ENCODE measurements at regions not wholly inside any gene's neighbourhood (a gene's known extent, or its start where the extent isn't known, plus 50 kb on each side); places are given as distances from the start of the nearest gene placed in this dataset.

DNA sequence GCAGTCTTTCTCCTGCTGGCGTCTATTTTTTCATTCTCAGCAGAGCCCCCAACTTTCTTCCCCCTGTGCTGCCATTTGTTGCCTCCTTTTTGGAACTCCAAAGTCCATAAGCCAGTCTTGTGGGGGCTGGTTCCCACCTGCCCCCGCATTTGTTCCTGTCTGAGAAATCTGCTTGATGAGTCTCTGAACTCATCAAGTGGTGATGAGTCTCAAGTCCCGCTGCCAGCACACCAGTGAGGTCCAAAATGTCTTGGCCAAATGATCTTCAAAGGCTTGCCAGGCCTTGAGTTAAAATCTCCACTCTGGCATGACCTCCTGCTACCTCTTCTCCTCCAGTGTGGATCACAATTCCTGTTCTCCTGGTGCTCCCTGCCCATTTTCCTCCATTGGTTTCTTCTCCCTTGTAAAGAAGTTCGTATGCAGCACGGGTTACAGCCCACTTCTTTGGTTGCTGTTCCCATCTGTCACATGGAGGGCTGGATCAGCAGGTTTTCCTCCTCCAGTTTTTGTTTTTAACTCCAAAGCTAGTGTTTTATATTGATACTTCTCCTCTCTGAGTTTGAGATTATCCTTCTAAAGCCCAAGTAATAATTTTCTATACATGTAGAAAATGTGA is 72.7 kb upstream of the LIMCH1 start:
- H3K27ac ChIP-seq (ENCODE audit: insufficient read depth, low read depth, low read length, poor library complexity, severe bottlenecking): no peak overlapping the region
- peaks cover 3% of the 10 kb centered on the region for H3K4me1 ChIP-seq (ENCODE audit: control insufficient read depth, insufficient read depth, low read length)
- H3K4me3 ChIP-seq (ENCODE audit: insufficient read depth, low read depth, low read length): no peak overlapping the region
- 88 to 95% methylated on average over 5 of the region's 5 CpGs for WGBS, 2 experiments
- H3K36me3 ChIP-seq (ENCODE audit: control insufficient read depth, insufficient read depth, low read length): no peaks in the 10 kb centered on the region
- no peaks in the 10 kb centered on the region for H3K9me3 ChIP-seq (ENCODE audit: control insufficient read depth, low read length)
- H3K27me3 ChIP-seq (ENCODE audit: control insufficient read depth, insufficient read depth, low read length, poor library complexity, severe bottlenecking): no peaks in the 10 kb centered on the region

DNA sequence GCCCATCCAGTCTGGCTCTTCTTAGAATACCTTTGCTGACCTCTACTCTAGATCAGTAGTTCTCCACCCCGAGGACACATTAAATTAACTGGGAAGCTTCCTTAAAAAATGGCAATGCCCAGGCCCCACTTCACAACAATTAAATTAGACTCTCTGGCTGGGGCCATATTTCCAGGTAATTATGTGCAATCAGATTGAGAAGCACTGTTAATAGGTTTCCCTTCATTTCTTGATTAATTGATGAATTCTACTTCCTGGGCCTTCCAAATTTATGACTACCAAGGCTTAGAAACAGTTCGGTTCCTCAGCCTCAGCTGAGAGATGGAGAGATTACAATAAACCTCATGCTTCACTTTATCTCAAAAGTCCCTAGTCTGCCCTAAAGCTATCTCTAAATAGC is 71.7 kb upstream of the LIMCH1 start:
- Histone ChIP-seq H3K27me3 (ENCODE audit: control insufficient read depth, insufficient read depth, low read length, poor library complexity, severe bottlenecking) (no peaks in the 10 kb centered on the region), H3K9me3 (ENCODE audit: control insufficient read depth, low read length) (no peaks in the 10 kb centered on the region), H3K4me3 (ENCODE audit: insufficient read depth, low read depth, low read length) (no peak overlapping the region), H3K4me1 (ENCODE audit: control insufficient read depth, insufficient read depth, low read length) (peaks cover 3% of the 10 kb centered on the region), H3K27ac (ENCODE audit: insufficient read depth, low read depth, low read length, poor library complexity, severe bottlenecking) (no peak overlapping the region), H3K36me3 (ENCODE audit: control insufficient read depth, insufficient read depth, low read length) (no peaks in the 10 kb centered on the region)
- WGBS, 2 experiments: 93 to 96% methylated on average over 2 of the region's 2 CpGs

DNA sequence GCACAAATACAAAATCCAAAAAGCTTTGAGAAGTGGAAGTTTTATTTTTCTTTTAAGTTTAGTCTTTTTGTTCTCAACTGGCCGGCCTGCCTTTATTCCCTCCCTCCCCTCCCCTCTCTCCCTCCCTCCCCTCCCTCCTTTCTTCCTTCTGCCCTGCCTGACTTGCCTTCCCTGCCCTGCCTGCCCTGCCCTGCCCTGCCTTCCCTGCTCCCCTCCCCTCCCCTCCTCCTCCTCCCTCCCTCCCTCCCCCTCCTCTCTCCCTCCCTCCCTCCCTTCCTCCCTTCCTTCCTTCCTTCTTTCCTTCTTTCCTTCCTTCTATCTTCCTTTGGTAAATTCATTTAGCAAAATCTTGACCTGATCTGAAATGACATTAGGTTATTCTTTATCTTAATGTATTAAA is 69.8 kb upstream of the LIMCH1 start:
- WGBS, 2 experiments: 14 to 25% methylated on average over 1 of the region's 1 CpG
- H3K36me3 ChIP-seq (ENCODE audit: control insufficient read depth, insufficient read depth, low read length): no peaks in the 10 kb centered on the region
- peaks cover 3% of the 10 kb centered on the region for H3K4me1 ChIP-seq (ENCODE audit: control insufficient read depth, insufficient read depth, low read length)

DNA sequence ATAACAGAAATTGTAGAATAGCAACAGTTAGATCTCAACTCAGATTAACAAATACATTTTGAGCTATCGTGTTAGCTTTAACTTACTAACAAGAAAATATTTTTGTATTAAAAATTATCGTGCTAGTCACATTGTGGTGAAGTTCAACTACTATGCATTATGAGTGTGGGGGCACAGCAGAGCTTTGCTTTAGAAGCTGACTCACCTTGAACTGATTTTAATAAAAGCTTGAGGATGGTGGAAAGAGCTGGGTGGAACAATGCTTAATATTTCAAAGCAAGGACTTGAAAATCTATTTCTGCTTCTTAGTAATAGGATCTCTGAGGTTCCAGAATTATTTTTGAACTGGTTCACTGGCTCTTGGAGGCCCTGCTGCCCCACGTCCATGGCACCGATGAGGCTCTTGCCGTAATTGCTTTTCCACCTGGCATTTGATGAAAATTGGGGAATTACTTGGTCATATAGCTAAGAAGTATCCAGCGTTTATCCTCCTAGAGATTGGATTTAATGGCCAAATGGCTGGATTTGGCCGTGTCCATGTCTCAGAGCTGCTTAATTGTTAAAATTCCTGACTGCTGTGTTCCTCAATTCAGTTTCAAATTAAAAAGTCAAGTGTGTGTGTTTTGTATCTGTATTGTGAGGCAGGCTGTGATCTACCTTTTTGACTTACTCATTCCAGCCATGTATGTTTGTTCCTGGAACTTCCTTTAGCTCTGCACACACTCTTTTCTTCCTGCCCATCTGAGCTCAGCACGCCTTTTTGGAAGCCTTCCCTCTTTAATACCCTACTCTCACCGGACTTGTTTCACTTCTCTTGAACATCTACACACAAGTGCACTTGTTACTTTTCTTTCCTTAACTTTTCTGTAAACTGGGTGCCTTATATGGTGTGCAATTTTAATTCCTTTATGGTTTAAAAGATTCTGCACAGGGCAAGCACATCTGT is 66.6 kb upstream of the LIMCH1 start:
- H3K4me3 ChIP-seq (ENCODE audit: insufficient read depth, low read depth, low read length): no peak overlapping the region
- H3K9me3 ChIP-seq (ENCODE audit: control insufficient read depth, low read length): no peaks in the 10 kb centered on the region
- WGBS, 2 experiments: 91 to 94% methylated on average over 8 to 9 of the region's 9 CpGs
- H3K27me3 ChIP-seq (ENCODE audit: control insufficient read depth, insufficient read depth, low read length, poor library complexity, severe bottlenecking): no peaks in the 10 kb centered on the region
- H3K36me3 ChIP-seq (ENCODE audit: control insufficient read depth, insufficient read depth, low read length): no peaks in the 10 kb centered on the region
- H3K27ac ChIP-seq (ENCODE audit: insufficient read depth, low read depth, low read length, poor library complexity, severe bottlenecking): no peak overlapping the region
- peaks cover 3% of the 10 kb centered on the region for H3K4me1 ChIP-seq (ENCODE audit: control insufficient read depth, insufficient read depth, low read length)

More for the DNA sequence above, 69.8 kb upstream of the LIMCH1 start:
- no peak overlapping the region for H3K27ac ChIP-seq (ENCODE audit: insufficient read depth, low read depth, low read length, poor library complexity, severe bottlenecking)
- no peak overlapping the region for H3K4me3 ChIP-seq (ENCODE audit: insufficient read depth, low read depth, low read length)
- no peaks in the 10 kb centered on the region for H3K9me3 ChIP-seq (ENCODE audit: control insufficient read depth, low read length)
- no peaks in the 10 kb centered on the region for H3K27me3 ChIP-seq (ENCODE audit: control insufficient read depth, insufficient read depth, low read length, poor library complexity, severe bottlenecking)

DNA sequence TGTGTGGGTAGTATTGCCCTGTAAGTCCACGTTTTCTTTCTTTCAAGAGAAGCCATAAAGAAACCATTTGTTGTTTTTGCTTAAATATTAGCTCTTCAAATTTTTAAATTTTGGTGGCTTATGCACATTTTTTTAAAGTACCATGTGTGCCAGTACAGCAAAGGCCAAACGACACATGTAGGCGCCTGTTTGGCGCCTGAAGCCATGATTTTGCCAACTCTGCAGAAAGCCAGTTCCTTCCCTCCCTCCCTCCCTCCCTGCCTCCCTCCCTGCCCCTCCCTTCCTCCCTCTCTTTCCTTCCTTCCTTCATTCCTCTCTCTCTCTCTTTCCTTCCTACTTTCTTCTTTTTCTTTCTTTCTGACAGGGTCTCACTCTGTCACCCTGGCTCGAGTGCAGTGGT is 65.9 kb upstream of the LIMCH1 start:
- no peaks in the 10 kb centered on the region for H3K36me3 ChIP-seq (ENCODE audit: control insufficient read depth, insufficient read depth, low read length)
- H3K27ac ChIP-seq (ENCODE audit: insufficient read depth, low read depth, low read length, poor library complexity, severe bottlenecking): no peak overlapping the region
- H3K9me3 ChIP-seq (ENCODE audit: control insufficient read depth, low read length): no peaks in the 10 kb centered on the region
- peaks cover 4% of the 10 kb centered on the region for H3K4me1 ChIP-seq (ENCODE audit: control insufficient read depth, insufficient read depth, low read length)
- H3K27me3 ChIP-seq (ENCODE audit: control insufficient read depth, insufficient read depth, low read length, poor library complexity, severe bottlenecking): no peaks in the 10 kb centered on the region
- H3K4me3 ChIP-seq (ENCODE audit: insufficient read depth, low read depth, low read length): no peak overlapping the region
- WGBS, 2 experiments: 95 to 97% methylated on average over 5 of the region's 5 CpGs

DNA sequence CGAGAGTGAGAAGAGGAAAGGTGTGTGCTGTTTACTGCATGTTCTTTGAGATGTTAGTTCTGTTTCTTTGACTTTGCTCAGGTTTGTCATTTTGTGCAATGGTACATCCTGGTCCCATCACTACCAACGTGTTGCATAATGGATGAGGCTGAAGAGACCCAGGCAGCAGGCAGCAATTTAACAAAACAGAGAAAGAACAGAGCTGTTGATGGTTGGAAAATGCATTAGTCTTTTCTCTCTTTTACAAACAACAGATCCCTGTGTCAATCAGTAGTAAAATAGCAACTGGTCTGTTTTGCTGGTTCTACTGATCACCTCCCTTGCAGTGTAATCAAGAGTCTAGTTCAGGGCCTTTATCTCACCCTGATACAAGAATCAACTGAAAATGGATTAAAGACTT is 64.8 kb upstream of the LIMCH1 start:
- H3K4me1 ChIP-seq (ENCODE audit: control insufficient read depth, insufficient read depth, low read length): peaks cover 9% of the 10 kb centered on the region
- no peaks in the 10 kb centered on the region for H3K36me3 ChIP-seq (ENCODE audit: control insufficient read depth, insufficient read depth, low read length)
- no peak overlapping the region for H3K27ac ChIP-seq (ENCODE audit: insufficient read depth, low read depth, low read length, poor library complexity, severe bottlenecking)
- no peaks in the 10 kb centered on the region for H3K9me3 ChIP-seq (ENCODE audit: control insufficient read depth, low read length)
- H3K27me3 ChIP-seq (ENCODE audit: control insufficient read depth, insufficient read depth, low read length, poor library complexity, severe bottlenecking): no peaks in the 10 kb centered on the region
- no peak overlapping the region for H3K4me3 ChIP-seq (ENCODE audit: insufficient read depth, low read depth, low read length)
- 69 to 82% methylated on average over 2 of the region's 2 CpGs for WGBS, 2 experiments

DNA sequence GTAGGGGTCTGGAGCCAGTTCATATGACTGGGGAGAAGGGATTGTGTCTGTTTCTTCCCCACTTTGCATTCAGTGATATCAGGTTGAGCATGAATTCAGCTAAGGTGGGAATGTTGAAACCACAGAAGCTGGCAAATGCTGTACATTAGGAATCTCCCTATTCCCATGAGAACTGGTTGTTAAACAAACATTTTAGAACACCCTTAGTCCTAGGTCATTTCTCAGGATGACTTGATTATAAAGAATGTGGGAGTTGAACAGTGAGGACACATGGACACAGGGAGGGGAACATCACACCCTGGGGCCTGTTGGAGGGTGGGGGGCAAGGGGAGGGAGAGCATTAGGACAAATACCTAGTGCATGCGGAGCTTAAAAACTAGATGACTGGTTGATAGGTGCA is 62.6 kb upstream of the LIMCH1 start:
- no peaks in the 10 kb centered on the region for H3K36me3 ChIP-seq (ENCODE audit: control insufficient read depth, insufficient read depth, low read length)
- H3K4me1 ChIP-seq (ENCODE audit: control insufficient read depth, insufficient read depth, low read length): peaks cover 6% of the 10 kb centered on the region
- no peaks in the 10 kb centered on the region for H3K9me3 ChIP-seq (ENCODE audit: control insufficient read depth, low read length)
- H3K27ac ChIP-seq (ENCODE audit: insufficient read depth, low read depth, low read length, poor library complexity, severe bottlenecking): no peak overlapping the region
- no peak overlapping the region for H3K4me3 ChIP-seq (ENCODE audit: insufficient read depth, low read depth, low read length)
- H3K27me3 ChIP-seq (ENCODE audit: control insufficient read depth, insufficient read depth, low read length, poor library complexity, severe bottlenecking): no peaks in the 10 kb centered on the region
- 91 to 92% methylated on average over 1 of the region's 1 CpG for WGBS, 2 experiments

DNA sequence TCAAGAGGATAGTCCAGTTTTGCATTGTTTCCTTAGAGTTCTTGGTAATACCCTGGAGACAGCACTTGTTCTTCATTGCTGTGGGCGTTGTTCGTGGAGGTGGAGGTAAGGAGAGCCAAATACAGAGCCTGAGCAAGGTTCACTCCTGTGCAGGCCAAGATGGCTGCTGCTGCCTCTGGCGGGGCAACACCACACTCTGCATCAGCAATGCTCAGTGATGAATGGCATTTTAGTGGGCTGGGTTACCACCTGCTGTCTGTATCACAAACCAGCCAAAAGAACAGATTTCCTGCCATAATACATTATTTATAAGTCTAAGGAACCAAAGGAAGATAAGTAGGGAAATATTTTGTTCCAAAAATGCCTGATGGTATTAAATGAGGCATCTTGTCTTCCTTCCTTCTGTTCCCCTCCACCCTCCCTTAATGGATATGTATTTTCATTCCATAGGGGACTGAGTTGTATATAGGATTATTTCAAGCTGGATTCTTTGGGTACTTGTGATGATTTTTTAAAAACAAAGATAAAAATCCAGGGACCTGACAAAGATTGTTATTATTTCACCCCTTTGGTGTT is 61.6 kb upstream of the LIMCH1 start:
- no peak overlapping the region for H3K4me3 ChIP-seq (ENCODE audit: insufficient read depth, low read depth, low read length)
- no peaks in the 10 kb centered on the region for H3K36me3 ChIP-seq (ENCODE audit: control insufficient read depth, insufficient read depth, low read length)
- peaks cover 6% of the 10 kb centered on the region for H3K4me1 ChIP-seq (ENCODE audit: control insufficient read depth, insufficient read depth, low read length)
- WGBS, 2 experiments: 93 to 96% methylated on average over 3 of the region's 3 CpGs
- no peak overlapping the region for H3K27ac ChIP-seq (ENCODE audit: insufficient read depth, low read depth, low read length, poor library complexity, severe bottlenecking)
- no peaks in the 10 kb centered on the region for H3K27me3 ChIP-seq (ENCODE audit: control insufficient read depth, insufficient read depth, low read length, poor library complexity, severe bottlenecking)
- H3K9me3 ChIP-seq (ENCODE audit: control insufficient read depth, low read length): no peaks in the 10 kb centered on the region

DNA sequence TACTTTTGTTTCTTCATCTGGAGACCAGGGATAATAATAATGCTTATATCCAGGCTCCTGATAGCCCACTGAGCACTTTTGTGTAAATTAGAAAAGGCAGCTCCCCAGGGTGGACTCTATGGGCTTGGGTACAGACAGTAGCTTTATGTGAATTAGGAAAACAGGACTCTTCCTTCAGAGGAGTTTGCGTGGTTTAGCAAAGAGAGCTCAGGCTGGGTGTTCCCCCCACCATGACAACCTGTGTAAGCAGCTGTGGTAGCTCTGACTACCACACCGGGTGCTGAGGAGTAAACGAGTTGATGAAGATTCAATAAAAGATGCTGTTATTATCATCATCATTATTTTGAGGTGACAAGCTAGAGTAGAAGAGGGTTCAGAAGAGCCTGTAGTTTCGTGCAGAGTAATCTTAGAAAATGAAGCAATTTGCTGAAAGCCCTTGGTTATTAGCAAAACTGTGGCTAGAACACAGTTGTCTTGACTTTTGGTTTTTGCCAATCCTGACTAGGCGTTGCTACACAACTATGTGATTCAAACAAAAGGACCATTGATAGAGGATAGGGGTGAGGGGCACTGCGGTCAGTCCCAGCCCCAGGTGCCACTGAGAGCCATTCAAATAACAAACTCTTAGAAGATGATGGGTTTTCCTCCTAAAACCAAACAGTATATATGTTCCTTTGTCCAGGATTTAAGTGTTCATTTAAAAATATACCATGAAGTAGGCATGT is 60.6 kb upstream of the LIMCH1 start:
- 38 to 47% methylated on average over 5 to 6 of the region's 6 CpGs for WGBS, 2 experiments
- no peaks in the 10 kb centered on the region for H3K9me3 ChIP-seq (ENCODE audit: control insufficient read depth, low read length)
- no peak overlapping the region for H3K4me3 ChIP-seq (ENCODE audit: insufficient read depth, low read depth, low read length)
- H3K4me1 ChIP-seq (ENCODE audit: control insufficient read depth, insufficient read depth, low read length): peaks cover 6% of the 10 kb centered on the region
- H3K27ac ChIP-seq (ENCODE audit: insufficient read depth, low read depth, low read length, poor library complexity, severe bottlenecking): no peak overlapping the region
- H3K36me3 ChIP-seq (ENCODE audit: control insufficient read depth, insufficient read depth, low read length): no peaks in the 10 kb centered on the region
- H3K27me3 ChIP-seq (ENCODE audit: control insufficient read depth, insufficient read depth, low read length, poor library complexity, severe bottlenecking): no peaks in the 10 kb centered on the region

DNA sequence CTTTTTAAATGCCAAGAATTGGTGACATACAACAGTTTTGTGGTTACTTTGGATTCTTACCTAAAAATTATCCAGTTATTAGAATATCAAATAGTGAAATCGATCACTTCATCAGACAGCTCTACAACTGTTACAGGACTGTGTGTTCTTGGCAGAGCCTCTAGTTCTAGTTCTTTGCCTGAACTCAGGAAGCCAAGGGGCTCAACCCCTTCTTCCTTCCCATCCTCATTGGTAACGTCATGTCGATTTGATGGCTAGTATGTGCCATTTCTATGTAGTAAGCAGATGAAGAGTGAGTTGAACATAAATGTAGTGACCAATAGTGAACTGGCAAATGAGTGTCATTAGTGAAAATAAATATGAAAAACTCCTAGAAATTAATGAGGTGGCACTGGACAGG is 59.4 kb upstream of the LIMCH1 start:
- Histone ChIP-seq H3K27me3 (ENCODE audit: control insufficient read depth, insufficient read depth, low read length, poor library complexity, severe bottlenecking) (no peaks in the 10 kb centered on the region), H3K9me3 (ENCODE audit: control insufficient read depth, low read length) (no peaks in the 10 kb centered on the region), H3K4me3 (ENCODE audit: insufficient read depth, low read depth, low read length) (no peak overlapping the region), H3K36me3 (ENCODE audit: control insufficient read depth, insufficient read depth, low read length) (no peaks in the 10 kb centered on the region), H3K4me1 (ENCODE audit: control insufficient read depth, insufficient read depth, low read length) (peaks cover 6% of the 10 kb centered on the region), H3K27ac (ENCODE audit: insufficient read depth, low read depth, low read length, poor library complexity, severe bottlenecking) (no peak overlapping the region)
- WGBS, 2 experiments: 94 to 100% methylated on average over 3 of the region's 3 CpGs
